IMR-90 (cell line): ENCODE measurements at regions not wholly inside any gene's neighbourhood (a gene's known extent, or its start where the extent isn't known, plus 50 kb on each side); places are given as distances from the start of the nearest gene placed in this dataset.

Source experiments
- ATAC-seq: fragments of 200-7000 bp; cut with Tn5 transposase; 2 replicates; pipeline ENCODE4 v1.9.1; 2020; ENCODE audit warnings: low read depth, mild to moderate bottlenecking, moderate library complexity
- BruUV-seq: library from RNA; stranded (reverse); fragments of 400-500 nt; replicated peaks from 2 replicates; lab custom pipeline; 2021; lab: Mats Ljungman, UMichigan
- CTCF ChIA-PET: fragments of 300-600 bp; formaldehyde crosslinking; extraction: SDS; loops from one replicate; lab custom pipeline; 2021; ENCODE audit warnings: antibody characterized with exemption; lab: Yijun Ruan, JAX
- POLR2A ChIA-PET: fragments of 300-600 bp; sonication (Branson Sonifier 250); formaldehyde crosslinking; loops from one replicate; lab custom pipeline; 2022; ENCODE audit warnings: antibody characterized with exemption; ENCODE audit not compliant: unreplicated experiment; lab: Charles Lee
- DNase-seq: peaks from one replicate; pipeline ENCODE4 v3.0.0; 2013
- H2AFZ ChIP-seq: replicated peaks from 2 replicates; pipeline ENCODE3; 2013; ENCODE audit warnings: low read length, mild to moderate bottlenecking; ENCODE audit not compliant: poor library complexity
- H2AK5ac ChIP-seq: 2 replicates; pipeline ENCODE4 v1.6.1; 2013; ENCODE audit warnings: low read depth, low read length, inconsistent platforms
- H2AK9ac ChIP-seq: replicated peaks from 2 replicates; pipeline ENCODE3; 2013; ENCODE audit warnings: mild to moderate bottlenecking, low read depth, low read length, moderate library complexity; ENCODE audit not compliant: poor library complexity
- H2BK120ac ChIP-seq: 2 replicates; pipeline ENCODE4 v1.6.1; 2013; ENCODE audit warnings: low read depth, low read length, inconsistent platforms
- H2BK15ac ChIP-seq: 3 replicates; pipeline ENCODE4 v1.6.1; 2013; ENCODE audit warnings: low read depth, low read length, inconsistent platforms
- H2BK20ac ChIP-seq: 2 replicates; pipeline ENCODE4 v1.6.1; 2013; ENCODE audit warnings: low read depth, mild to moderate bottlenecking, inconsistent platforms, low read length, moderate library complexity
- H2BK5ac ChIP-seq: 2 replicates; pipeline ENCODE4 v1.6.1; 2013; ENCODE audit warnings: mild to moderate bottlenecking, low read depth, low read length, inconsistent platforms; ENCODE audit not compliant: poor library complexity, severe bottlenecking
- H3K14ac ChIP-seq: replicated peaks from 2 replicates; pipeline ENCODE4 v1.6.1; 2013; ENCODE audit warnings: low read depth, low read length, inconsistent platforms
- H3K18ac ChIP-seq: 2 replicates; pipeline ENCODE4 v1.6.1; 2013; ENCODE audit warnings: low read depth, low read length, control low read depth
- H3K23ac ChIP-seq: 2 replicates; pipeline ENCODE4 v1.6.1; 2013; ENCODE audit warnings: low read depth, low read length, inconsistent platforms
- H3K27ac ChIP-seq: 2 replicates; pipeline ENCODE4 v1.5.1; 2013; ENCODE audit warnings: mild to moderate bottlenecking, control low read depth, low read length; ENCODE audit not compliant: insufficient read depth
- H3K27me3 ChIP-seq: 2 replicates; pipeline ENCODE4 v1.6.1; 2013; ENCODE audit warnings: low read length; ENCODE audit not compliant: control insufficient read depth, insufficient read depth
- H3K36me3 ChIP-seq: 2 replicates; pipeline ENCODE4 v1.6.1; 2013; ENCODE audit warnings: low read length, mixed read lengths; ENCODE audit not compliant: control insufficient read depth, insufficient read depth
- H3K4ac ChIP-seq: 2 replicates; pipeline ENCODE4 v1.6.1; 2013; ENCODE audit warnings: low read depth, low read length, inconsistent platforms
- H3K4me1 ChIP-seq: 2 replicates; pipeline ENCODE4 v1.6.1; 2013; ENCODE audit warnings: low read length, mixed read lengths; ENCODE audit not compliant: control insufficient read depth, insufficient read depth
- H3K4me2 ChIP-seq: 2 replicates; pipeline ENCODE4 v1.6.1; 2013; ENCODE audit warnings: low read depth, mild to moderate bottlenecking, control low read depth, low read length, moderate library complexity
- H3K4me3 ChIP-seq: 2 replicates; pipeline ENCODE4 v1.5.1; 2013; ENCODE audit warnings: low read depth, mild to moderate bottlenecking, control low read depth, low read length, moderate library complexity; ENCODE audit not compliant: insufficient read depth
- H3K56ac ChIP-seq: 2 replicates; pipeline ENCODE4 v1.6.1; 2013; ENCODE audit warnings: low read length, inconsistent platforms; ENCODE audit not compliant: insufficient read depth; ENCODE audit errors: extremely low read depth
- H3K79me1 ChIP-seq, 2 experiments: 2 replicates each; pipeline ENCODE4 v1.6.1; 2013; ENCODE audit warnings: low read length in 2 of 2, inconsistent platforms in 1 of 2, low read depth in 1 of 2
- H3K9ac ChIP-seq: 2 replicates; pipeline ENCODE4 v1.6.1; 2013; ENCODE audit warnings: low read depth, low read length, control low read depth
- H3K9me1 ChIP-seq: 2 replicates; pipeline ENCODE4 v1.6.1; 2013; ENCODE audit warnings: low read length, inconsistent platforms; ENCODE audit not compliant: insufficient read depth
- H3K9me3 ChIP-seq: 2 replicates; pipeline ENCODE4 v1.6.1; 2013; ENCODE audit warnings: low read length; ENCODE audit not compliant: control insufficient read depth, insufficient read depth
- H4K20me1 ChIP-seq: 2 replicates; pipeline ENCODE4 v1.6.1; 2013; ENCODE audit warnings: low read length, inconsistent platforms; ENCODE audit not compliant: insufficient read depth
- H4K5ac ChIP-seq: 2 replicates; pipeline ENCODE4 v1.6.1; 2013; ENCODE audit warnings: mild to moderate bottlenecking, low read depth, low read length, control low read depth
- H4K8ac ChIP-seq, 2 experiments: 2 replicates each; pipeline ENCODE4 v1.6.1; 2013; ENCODE audit warnings: low read depth in 2 of 2, low read length in 2 of 2, control low read depth in 1 of 2, inconsistent platforms in 1 of 2
- H4K91ac ChIP-seq: 2 replicates; pipeline ENCODE4 v1.6.1; 2013; ENCODE audit warnings: low read depth, low read length, inconsistent platforms; ENCODE audit not compliant: insufficient read depth
- CEBPB ChIP-seq: IDR thresholded peaks from 2 replicates; pipeline ENCODE4 v1.6.1; 2012; ENCODE audit warnings: low read depth, low read length, improper control_type of control experiment
- MAFK ChIP-seq: IDR thresholded peaks from 2 replicates; pipeline ENCODE4 v1.6.1; 2012; ENCODE audit warnings: low read depth, low read length, improper control_type of control experiment
- MAZ ChIP-seq: IDR thresholded peaks from 2 replicates; pipeline ENCODE4 v1.6.1; 2012; ENCODE audit warnings: low read depth, mild to moderate bottlenecking, low read length, improper control_type of control experiment, moderate library complexity, borderline replicate concordance
- NFE2L2 ChIP-seq: fragments of 150-350 bp; IDR thresholded peaks from 2 replicates; pipeline ENCODE4 v1.6.1; 2016; ENCODE audit warnings: low read depth, mild to moderate bottlenecking, low read length
- POLR2A ChIP-seq: IDR thresholded peaks from 2 replicates; pipeline ENCODE4 v1.6.1; 2012; ENCODE audit warnings: mild to moderate bottlenecking, low read depth, low read length
- RAD21 ChIP-seq: IDR thresholded peaks from 2 replicates; pipeline ENCODE4 v1.6.1; 2012; ENCODE audit warnings: low read length, improper control_type of control experiment
- RCOR1 ChIP-seq: IDR thresholded peaks from 2 replicates; pipeline ENCODE4 v1.6.1; 2012; ENCODE audit warnings: mild to moderate bottlenecking, low read length, improper control_type of control experiment; ENCODE audit not compliant: insufficient replicate concordance
- RFX5 ChIP-seq: IDR thresholded peaks from 2 replicates; pipeline ENCODE4 v1.8.0; 2012; ENCODE audit warnings: low read depth, mild to moderate bottlenecking, low read length, moderate library complexity
- WGBS, 2 experiments: methylation state at CpG; one replicate each; pipeline versions ENCODE4 v1.1.5 to v1.1.7; 2013; ENCODE audit warnings: missing lambda C conversion rate in 2 of 2; ENCODE audit not compliant: insufficient read length in 1 of 2; ENCODE audit errors: extremely low coverage in 2 of 2; 5-methylcytosine and 5-hydroxymethylcytosine counted together
- dilution Hi-C: fragments of 300-500 bp; cut with HindIII; formaldehyde crosslinking; loops from one replicate; pipeline ENCODE4 v1.14.3; 2018; ENCODE audit warnings: low sequenced_read_pairs; ENCODE audit not compliant: unreplicated experiment
- in situ Hi-C: fragments of 300-500 bp; cut with MboI; formaldehyde crosslinking; loops from 3 replicates; pipeline ENCODE4 v1.14.3; 2019; ENCODE audit warnings: low sequenced_read_pairs, inconsistent platforms, mixed read lengths
- intact Hi-C: fragments of 100-400 bp; cut with micrococcal nuclease; formaldehyde crosslinking; loops from 2 replicates; pipeline ENCODE4 v1.10.0; 2022

GRCh38 chr1:245092638-245092976 lies 62.2 kb upstream of the KIF26B start:
- H3K4me2 ChIP-seq: no peak overlapping the region
- peak overlapping the region; percentile 95 for H3K4ac ChIP-seq
- peak overlapping the region; percentile 97; the same call in 1 of the 2 replicates for H3K56ac ChIP-seq
- CTCF ChIA-PET: interaction anchor here (0.6 to 1.3 kb wide), 2 partner anchors 62 to 1161 kb away, joined by 3 read pairs; partner anchors contain the start of gene KIF26B
- peak overlapping the region; percentile 56 for H2AK9ac ChIP-seq
- intact Hi-C loops (no loop called here), dilution Hi-C loops (no loop called here), in situ Hi-C loops (no loop called here)
- ATAC-seq (no peak), DNase-seq (no peak)
- peak overlapping the region; percentile 94 for H4K91ac ChIP-seq
- no TSS peak for BruUV-seq
- peak overlapping the region; percentile 84 for H4K5ac ChIP-seq
- peak overlapping the region; percentile 98 for H2BK20ac ChIP-seq
- peaks cover 16% of the 10 kb centered on the region for H3K4me1 ChIP-seq
- no peaks in the 10 kb centered on the region for H3K27me3 ChIP-seq
- no peak overlapping the region for H3K4me3 ChIP-seq
- H3K18ac ChIP-seq: peak overlapping the region; percentile 86
- no peaks in the 10 kb centered on the region for H3K36me3 ChIP-seq
- POLR2A ChIA-PET: no interaction called here
- WGBS, 2 experiments: 80% methylated on average over 3 of the region's 5 CpGs; no CpG with 5 or more reads in 1 of the 2 experiments
- H4K8ac ChIP-seq: peak overlapping the region; percentile 91 to 99
- peak overlapping the region; percentile 80 for H2AK5ac ChIP-seq
- H2AFZ ChIP-seq: peak overlapping the region; percentile 80
- H2BK15ac ChIP-seq: peak overlapping the region; percentile 90
- H3K9ac ChIP-seq: no peak overlapping the region
- H3K9me1 ChIP-seq: peaks cover 6% of the 10 kb centered on the region
- H3K14ac ChIP-seq: peak overlapping the region; percentile 95
- TF ChIP-seq RFX5 (no peak), RCOR1 (no peak), POLR2A (no peak), MAFK (no peak), MAZ (no peak), NFE2L2 (no peak), CEBPB (peak; percentile 78), RAD21 (no peak)
- H3K23ac ChIP-seq: no peak overlapping the region
- H2BK5ac ChIP-seq: peak overlapping the region; percentile 87
- H3K79me1 ChIP-seq: peaks cover 0 to 5% of the 10 kb centered on the region in 2 experiments; a peak in 2 of 4 replicates
- no peaks in the 10 kb centered on the region for H3K9me3 ChIP-seq
- no peaks in the 10 kb centered on the region for H4K20me1 ChIP-seq
- peak overlapping the region; percentile 75 for H3K27ac ChIP-seq
- H2BK120ac ChIP-seq: peak overlapping the region; percentile 98
